Stomach (tissue), 4 donors: ENCODE measurements at regions not wholly inside any gene's neighbourhood (a gene's known extent, or its start where the extent isn't known, plus 50 kb on each side); places are given as distances from the start of the nearest gene placed in this dataset.

Experiments used
- CTCF ChIP-seq, 7 experiments: fragments of 450-650 bp in 4 of 7; fragments of 200-600 bp in 3 of 7; sonication (generic) in 3 of 7; IDR thresholded peaks; one replicate each; pipeline ENCODE4 v1.5.1; 2016 to 2019; ENCODE audit warnings: antibody characterized with exemption in 7 of 7, control low read depth in 2 of 7, mild to moderate bottlenecking in 1 of 7
- POLR2A ChIP-seq, 4 donors: fragments of 450-650 bp; IDR thresholded peaks; one replicate each; pipeline ENCODE4 v1.6.1; 2016; ENCODE audit warnings: antibody characterized with exemption in 4 of 4, control low read depth in 2 of 4, mild to moderate bottlenecking in 1 of 4, moderate library complexity in 1 of 4

- TF ChIP-seq POLR2A (IDR thresholded peaks at IDR 0.05) = no peak
- TF ChIP-seq CTCF (IDR thresholded peaks at IDR 0.05) = no peak
Measured at GRCh38 chr3:79887213-79887612, 119.4 kb upstream of the ROBO1 start.
